A549 (cell line): ENCODE measurements at regions not wholly inside any gene's neighbourhood (a gene's known extent, or its start where the extent isn't known, plus 50 kb on each side); places are given as distances from the start of the nearest gene placed in this dataset.

Source experiments
- ATAC-seq, 2 experiments: fragments of 200-7000 bp in 1 of 2; fragments of >200 bp in 1 of 2; cut with Nextera tagmentation in 1 of 2; cut with Tn5 transposase in 1 of 2; 3 replicates each; pipeline versions ENCODE4 v1.8.0 to v1.9.1; 2018 to 2020; ENCODE audit warnings: mild to moderate bottlenecking in 1 of 2, moderate library complexity in 1 of 2
- CTCF ChIA-PET: fragments of 300-600 bp; sonication (Branson Sonifier 250); formaldehyde crosslinking; extraction: SDS; loops from one replicate; lab custom pipeline; 2021; ENCODE audit warnings: antibody characterized with exemption, inconsistent platforms; lab: Yijun Ruan, JAX
- POLR2A ChIA-PET: fragments of 350-600 bp; formaldehyde crosslinking; extraction: SDS; loops from one replicate; lab custom pipeline; 2021; ENCODE audit warnings: antibody characterized with exemption, inconsistent platforms; lab: Yijun Ruan, JAX
- DNase-seq, 2 experiments: peaks; one replicate each; pipeline versions ENCODE4 v3.0.0 to v3.0.0-alpha.2; 2011 to 2016; ENCODE audit warnings: low read depth in 1 of 2, low spot score in 1 of 2
- FAIRE-seq: peaks from 2 replicates; lab custom pipeline; 2011; peaks lifted over from hg19 to GRCh38; lab: Jason Lieb, UNC
- H3K27ac ChIP-seq, 2 experiments: fragments of >200 bp; sonication (Bioruptor Twin); formaldehyde crosslinking; 3 replicates each; pipeline ENCODE4 v1.5.1; 2016 to 2017
- H3K4me1 ChIP-seq: fragments of >200 bp; sonication (Bioruptor Twin); formaldehyde crosslinking; 3 replicates; pipeline ENCODE4 v1.6.1; 2016
- H3K4me2 ChIP-seq: fragments of >200 bp; sonication (Bioruptor Twin); formaldehyde crosslinking; 3 replicates; pipeline ENCODE4 v1.6.1; 2016
- H3K4me3 ChIP-seq: fragments of >200 bp; sonication (Bioruptor Twin); formaldehyde crosslinking; 3 replicates; pipeline ENCODE4 v1.5.1; 2016
- H3K9me3 ChIP-seq: fragments of >200 bp; sonication (Bioruptor Twin); formaldehyde crosslinking; 3 replicates; pipeline ENCODE4 v1.6.1; 2016
- CEBPB ChIP-seq, 2 experiments: fragments of >200 bp in 1 of 2; sonication (Bioruptor Twin) in 1 of 2; formaldehyde crosslinking in 1 of 2; IDR thresholded peaks; 2 replicates each; pipeline ENCODE4 v1.6.1; 2012 to 2016
- E2F6 ChIP-seq: IDR thresholded peaks from 2 replicates; pipeline ENCODE4 v1.6.1; 2012; ENCODE audit warnings: low read depth, borderline replicate concordance
- EHMT2 ChIP-seq: fragments of 200-600 bp; sonication (generic); IDR thresholded peaks from 2 replicates; pipeline ENCODE4 v1.6.1; 2016; ENCODE audit warnings: antibody characterized with exemption, low read depth, mild to moderate bottlenecking, moderate library complexity
- ESRRA ChIP-seq: fragments of 150-350 bp; IDR thresholded peaks from 2 replicates; pipeline ENCODE4 v1.6.1; 2014; ENCODE audit warnings: mild to moderate bottlenecking, low read length, borderline replicate concordance
- FOSB ChIP-seq: fragments of 250-450 bp; sonication (Bioruptor Pico); IDR thresholded peaks from 2 replicates; pipeline ENCODE4 v1.5.0; 2020; ENCODE audit warnings: mild to moderate bottlenecking, moderate library complexity
- FOSL2 ChIP-seq, 2 experiments: fragments of 450-650 bp in 1 of 2; fragments of >200 bp in 1 of 2; sonication (Bioruptor Twin) in 1 of 2; formaldehyde crosslinking; IDR thresholded peaks; 2 replicates each; pipeline versions ENCODE4 v1.5.0 to v1.6.1; 2016 to 2020; ENCODE audit warnings: mild to moderate bottlenecking in 1 of 2, moderate library complexity in 1 of 2
- GATA3 ChIP-seq: IDR thresholded peaks from 2 replicates; pipeline ENCODE4 v1.6.1; 2012; ENCODE audit warnings: borderline replicate concordance
- HDAC2 ChIP-seq: fragments of 200-600 bp; sonication (generic); IDR thresholded peaks from 2 replicates; pipeline ENCODE4 v1.6.1; 2016
- JUN ChIP-seq, 2 experiments: fragments of >200 bp; sonication (Bioruptor Twin); formaldehyde crosslinking; IDR thresholded peaks; 2 replicates in 1 of 2; 3 replicates in 1 of 2; pipeline ENCODE4 v1.6.1; 2016 to 2017
- KDM1A ChIP-seq: fragments of 200-600 bp; sonication (generic); IDR thresholded peaks from 2 replicates; pipeline ENCODE4 v1.6.1; 2016; ENCODE audit warnings: low read depth, mild to moderate bottlenecking
- MAFK ChIP-seq: fragments of 450-650 bp; IDR thresholded peaks from 2 replicates; pipeline ENCODE4 v1.6.1; 2014; ENCODE audit not compliant: partially characterized antibody
- MAX ChIP-seq: IDR thresholded peaks from 2 replicates; pipeline ENCODE4 v1.6.1; 2012
- MAZ ChIP-seq: fragments of 150-350 bp; IDR thresholded peaks from 2 replicates; pipeline ENCODE4 v1.6.1; 2014; ENCODE audit warnings: antibody characterized with exemption, low read depth, low read length, borderline replicate concordance
- NR3C1 ChIP-seq: fragments of >200 bp; sonication (Bioruptor Twin); formaldehyde crosslinking; IDR thresholded peaks from 3 replicates; pipeline ENCODE4 v1.6.1; 2017
- PHF8 ChIP-seq: fragments of 200-600 bp; sonication (generic); IDR thresholded peaks from 2 replicates; pipeline ENCODE4 v1.6.1; 2016; ENCODE audit warnings: low read depth, mild to moderate bottlenecking, antibody characterized with exemption, moderate library complexity, borderline replicate concordance
- RAD21 ChIP-seq, 2 experiments: fragments of >200 bp in 1 of 2; sonication (Bioruptor Twin) in 1 of 2; formaldehyde crosslinking in 1 of 2; IDR thresholded peaks in 1 of 2; conservative IDR thresholded peaks in 1 of 2; 2 replicates in 1 of 2; 3 replicates in 1 of 2; pipeline ENCODE4 v1.6.1; 2012 to 2018; ENCODE audit warnings: inconsistent platforms in 1 of 2
- RARB ChIP-seq: fragments of 250-450 bp; sonication (Bioruptor Pico); IDR thresholded peaks from 2 replicates; pipeline ENCODE4 v1.8.0; 2021; ENCODE audit warnings: mild to moderate bottlenecking, moderate library complexity
- RNF2 ChIP-seq: fragments of 200-600 bp; sonication (generic); IDR thresholded peaks from 2 replicates; pipeline ENCODE4 v1.6.1; 2016; ENCODE audit warnings: low read depth, mild to moderate bottlenecking, antibody characterized with exemption, moderate library complexity, borderline replicate concordance
- TFCP2L1 ChIP-seq: fragments of 250-450 bp; sonication (Bioruptor Pico); IDR thresholded peaks from 2 replicates; pipeline ENCODE4 v1.5.0; 2021; ENCODE audit warnings: mild to moderate bottlenecking
- TP53 ChIP-seq: fragments of 250-450 bp; sonication (Bioruptor Pico); IDR thresholded peaks from 2 replicates; pipeline ENCODE4 v1.5.0; 2021; ENCODE audit warnings: mild to moderate bottlenecking, moderate library complexity
- ZNF302 ChIP-seq: fragments of 250-450 bp; sonication (Bioruptor Pico); IDR thresholded peaks from 2 replicates; pipeline ENCODE4 v1.9.0; 2021; ENCODE audit warnings: inconsistent platforms, mild to moderate bottlenecking, moderate library complexity
- ZSCAN20 ChIP-seq: fragments of 250-450 bp; sonication (Bioruptor Pico); IDR thresholded peaks from 2 replicates; pipeline ENCODE4 v1.8.0; 2022; ENCODE audit warnings: mild to moderate bottlenecking, moderate library complexity
- WGBS: methylation state at CpG from one replicate; pipeline ENCODE4 v1.1.6; 2017; ENCODE audit errors: missing lambda C conversion rate; 5-methylcytosine and 5-hydroxymethylcytosine counted together
- TF ChIP-seq, protein P1 (sequence below): fragments of 200-600 bp; sonication (generic); IDR thresholded peaks from 2 replicates; pipeline ENCODE4 v1.6.1; 2016; ENCODE audit warnings: antibody characterized with exemption, mild to moderate bottlenecking, moderate library complexity
- TF ChIP-seq, protein P2 (sequence below): fragments of >200 bp; sonication (Bioruptor Twin); formaldehyde crosslinking; IDR thresholded peaks from 3 replicates; pipeline ENCODE4 v1.5.1; 2016
- TF ChIP-seq, protein P3 (sequence below): IDR thresholded peaks from 2 replicates; pipeline ENCODE4 v1.6.1; 2012
- TF ChIP-seq, protein P4 (sequence below): fragments of 450-650 bp; IDR thresholded peaks from 2 replicates; pipeline ENCODE4 v1.6.1; 2014; ENCODE audit warnings: antibody characterized with exemption

DNA sequence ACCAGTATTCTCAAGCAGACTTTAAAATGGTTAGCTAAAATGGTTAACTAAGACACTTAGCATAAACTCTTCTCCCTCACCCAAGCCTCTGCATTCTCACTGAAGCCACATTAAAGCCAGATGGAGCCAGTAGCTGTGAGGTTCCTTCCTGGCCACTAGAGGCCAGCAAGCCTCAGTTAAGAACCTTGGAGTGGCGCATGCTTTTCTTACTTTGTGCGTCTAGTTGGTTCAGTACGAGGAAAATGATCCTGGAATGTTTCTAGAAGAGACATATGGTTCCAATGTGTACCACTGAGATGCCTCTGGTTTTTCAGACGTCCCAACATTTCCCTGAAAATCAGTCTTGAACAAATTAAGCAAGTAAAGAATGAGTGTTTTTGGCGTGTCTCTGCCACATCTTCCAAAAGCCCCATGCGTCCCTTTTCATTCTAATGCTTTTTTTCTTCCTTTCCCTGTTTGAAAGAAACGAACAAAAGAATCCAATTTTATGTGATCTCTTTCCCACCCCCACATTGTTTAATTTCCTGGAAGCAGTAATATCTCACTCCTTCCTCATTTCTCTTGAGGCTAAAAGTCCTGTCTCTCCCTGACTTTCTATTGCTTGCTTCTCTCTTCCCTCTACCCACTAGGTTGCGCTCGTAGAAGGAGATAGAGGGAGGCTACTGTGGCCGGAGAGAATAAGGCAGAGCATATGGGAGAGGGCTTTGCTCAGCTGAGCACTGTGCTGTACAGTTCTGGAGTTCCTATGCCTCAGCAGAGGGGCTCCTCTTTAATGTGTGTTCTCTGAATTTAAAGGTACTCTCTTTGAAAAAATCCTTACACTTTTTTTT, 82.9 kb upstream of the TAB3 start (continued):
- TF ChIP-seq MAX, result peak; percentile 80
- no peak for TF ChIP-seq ZNF302 (CRISPR knock-in tag)
- TF ChIP-seq MAFK, result no peak

DNA sequence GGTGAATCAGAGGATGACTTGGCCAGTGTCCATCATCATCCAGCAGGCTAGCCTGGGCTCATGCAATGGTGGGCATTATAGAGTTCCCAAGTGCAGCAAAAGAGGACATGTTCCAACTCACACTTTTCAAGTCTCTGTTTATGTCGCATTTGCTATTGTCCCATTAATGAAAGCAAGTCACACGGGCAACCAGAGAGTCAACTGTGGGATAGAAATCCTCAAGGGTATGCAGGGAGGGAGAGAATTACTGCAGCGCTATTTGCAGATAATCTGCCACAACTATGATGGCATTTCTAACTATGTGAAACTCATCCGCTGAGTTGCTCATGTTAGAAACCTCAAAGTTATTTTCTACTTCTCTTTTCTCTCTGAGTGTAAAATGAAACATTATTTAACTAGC, 78.5 kb upstream of the TAB3 start:
- no peaks in the 10 kb centered on the region for H3K9me3 ChIP-seq
- WGBS, result 57% methylated on average over 4 of the region's 4 CpGs
- no peak for FAIRE-seq
- DNase-seq, result no peak
- ChIA-PET POLR2A (no interaction called here), CTCF (no interaction called here)
- no peak overlapping the region for H3K27ac ChIP-seq
- H3K4me2 ChIP-seq, result no peak overlapping the region
- H3K4me3 ChIP-seq, result no peak overlapping the region
- TF ChIP-seq RARB (no peak), PHF8 (no peak), EHMT2 (no peak), FOSB (CRISPR knock-in tag) (no peak), TP53 (CRISPR knock-in tag) (no peak), RAD21 (conservative IDR thresholded peaks at IDR 0.05 in 1 of 2, IDR thresholded peaks at IDR 0.05 in 1 of 2) (no peak), HDAC2 (no peak), ESRRA (no peak), RNF2 (no peak), ZNF302 (CRISPR knock-in tag) (no peak), NR3C1 (no peak)
- TF ChIP-seq, protein P1, sequence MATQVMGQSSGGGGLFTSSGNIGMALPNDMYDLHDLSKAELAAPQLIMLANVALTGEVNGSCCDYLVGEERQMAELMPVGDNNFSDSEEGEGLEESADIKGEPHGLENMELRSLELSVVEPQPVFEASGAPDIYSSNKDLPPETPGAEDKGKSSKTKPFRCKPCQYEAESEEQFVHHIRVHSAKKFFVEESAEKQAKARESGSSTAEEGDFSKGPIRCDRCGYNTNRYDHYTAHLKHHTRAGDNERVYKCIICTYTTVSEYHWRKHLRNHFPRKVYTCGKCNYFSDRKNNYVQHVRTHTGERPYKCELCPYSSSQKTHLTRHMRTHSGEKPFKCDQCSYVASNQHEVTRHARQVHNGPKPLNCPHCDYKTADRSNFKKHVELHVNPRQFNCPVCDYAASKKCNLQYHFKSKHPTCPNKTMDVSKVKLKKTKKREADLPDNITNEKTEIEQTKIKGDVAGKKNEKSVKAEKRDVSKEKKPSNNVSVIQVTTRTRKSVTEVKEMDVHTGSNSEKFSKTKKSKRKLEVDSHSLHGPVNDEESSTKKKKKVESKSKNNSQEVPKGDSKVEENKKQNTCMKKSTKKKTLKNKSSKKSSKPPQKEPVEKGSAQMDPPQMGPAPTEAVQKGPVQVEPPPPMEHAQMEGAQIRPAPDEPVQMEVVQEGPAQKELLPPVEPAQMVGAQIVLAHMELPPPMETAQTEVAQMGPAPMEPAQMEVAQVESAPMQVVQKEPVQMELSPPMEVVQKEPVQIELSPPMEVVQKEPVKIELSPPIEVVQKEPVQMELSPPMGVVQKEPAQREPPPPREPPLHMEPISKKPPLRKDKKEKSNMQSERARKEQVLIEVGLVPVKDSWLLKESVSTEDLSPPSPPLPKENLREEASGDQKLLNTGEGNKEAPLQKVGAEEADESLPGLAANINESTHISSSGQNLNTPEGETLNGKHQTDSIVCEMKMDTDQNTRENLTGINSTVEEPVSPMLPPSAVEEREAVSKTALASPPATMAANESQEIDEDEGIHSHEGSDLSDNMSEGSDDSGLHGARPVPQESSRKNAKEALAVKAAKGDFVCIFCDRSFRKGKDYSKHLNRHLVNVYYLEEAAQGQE, result no peak
- no peak for ATAC-seq
- H3K4me1 ChIP-seq, result no peaks in the 10 kb centered on the region

DNA sequence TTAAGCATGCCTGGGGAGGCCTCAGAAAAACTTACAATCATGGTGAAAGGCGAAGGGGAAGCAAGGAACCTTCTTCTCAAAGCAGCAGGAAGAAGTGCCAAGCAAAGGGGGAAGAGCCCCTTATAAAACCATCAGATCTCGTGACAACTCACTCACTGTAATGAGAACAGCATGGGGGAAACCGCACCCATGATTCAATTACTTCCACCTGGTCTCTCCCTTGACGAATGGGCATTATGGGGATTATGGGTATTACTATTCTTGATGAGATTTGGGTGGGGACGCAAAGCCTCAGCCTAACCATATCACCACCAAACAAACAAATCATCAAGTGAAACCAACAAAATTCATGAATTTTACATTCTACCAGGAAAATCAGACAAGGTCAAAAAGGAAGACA, 76.7 kb upstream of the TAB3 start:
- Histone ChIP-seq H3K9me3 (no peaks in the 10 kb centered on the region), H3K4me3 (no peak overlapping the region), H3K4me2 (no peak overlapping the region), H3K4me1 (no peaks in the 10 kb centered on the region), H3K27ac (no peak overlapping the region)
- POLR2A ChIA-PET, result no interaction called here
- WGBS, result 37% methylated on average over 5 of the region's 5 CpGs
- no peak for DNase-seq
- CTCF ChIA-PET, result no interaction called here
- peak; percentile 54 for FAIRE-seq
- no peak for ATAC-seq
- TF ChIP-seq MAX, result no peak
- TF ChIP-seq JUN (IDR thresholded peaks at IDR 0.05), result no peak
- no peak for TF ChIP-seq MAZ
- no peak for TF ChIP-seq FOSL2 (IDR thresholded peaks at IDR 0.05)
- no peak for TF ChIP-seq FOSL2 (CRISPR knock-in tag; IDR thresholded peaks at IDR 0.05)
- TF ChIP-seq FOSB (CRISPR knock-in tag), result no peak
- no peak for TF ChIP-seq GATA3
- TF ChIP-seq E2F6, result no peak
- no peak for TF ChIP-seq CEBPB (IDR thresholded peaks at IDR 0.05)
- TF ChIP-seq, protein P2, sequence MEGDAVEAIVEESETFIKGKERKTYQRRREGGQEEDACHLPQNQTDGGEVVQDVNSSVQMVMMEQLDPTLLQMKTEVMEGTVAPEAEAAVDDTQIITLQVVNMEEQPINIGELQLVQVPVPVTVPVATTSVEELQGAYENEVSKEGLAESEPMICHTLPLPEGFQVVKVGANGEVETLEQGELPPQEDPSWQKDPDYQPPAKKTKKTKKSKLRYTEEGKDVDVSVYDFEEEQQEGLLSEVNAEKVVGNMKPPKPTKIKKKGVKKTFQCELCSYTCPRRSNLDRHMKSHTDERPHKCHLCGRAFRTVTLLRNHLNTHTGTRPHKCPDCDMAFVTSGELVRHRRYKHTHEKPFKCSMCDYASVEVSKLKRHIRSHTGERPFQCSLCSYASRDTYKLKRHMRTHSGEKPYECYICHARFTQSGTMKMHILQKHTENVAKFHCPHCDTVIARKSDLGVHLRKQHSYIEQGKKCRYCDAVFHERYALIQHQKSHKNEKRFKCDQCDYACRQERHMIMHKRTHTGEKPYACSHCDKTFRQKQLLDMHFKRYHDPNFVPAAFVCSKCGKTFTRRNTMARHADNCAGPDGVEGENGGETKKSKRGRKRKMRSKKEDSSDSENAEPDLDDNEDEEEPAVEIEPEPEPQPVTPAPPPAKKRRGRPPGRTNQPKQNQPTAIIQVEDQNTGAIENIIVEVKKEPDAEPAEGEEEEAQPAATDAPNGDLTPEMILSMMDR, result no peak
- TF ChIP-seq ZSCAN20 (CRISPR knock-in tag), result no peak
- TF ChIP-seq, protein P3, sequence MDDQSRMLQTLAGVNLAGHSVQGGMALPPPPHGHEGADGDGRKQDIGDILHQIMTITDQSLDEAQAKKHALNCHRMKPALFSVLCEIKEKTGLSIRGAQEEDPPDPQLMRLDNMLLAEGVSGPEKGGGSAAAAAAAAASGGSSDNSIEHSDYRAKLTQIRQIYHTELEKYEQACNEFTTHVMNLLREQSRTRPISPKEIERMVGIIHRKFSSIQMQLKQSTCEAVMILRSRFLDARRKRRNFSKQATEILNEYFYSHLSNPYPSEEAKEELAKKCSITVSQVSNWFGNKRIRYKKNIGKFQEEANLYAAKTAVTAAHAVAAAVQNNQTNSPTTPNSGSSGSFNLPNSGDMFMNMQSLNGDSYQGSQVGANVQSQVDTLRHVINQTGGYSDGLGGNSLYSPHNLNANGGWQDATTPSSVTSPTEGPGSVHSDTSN, result no peak
- TF ChIP-seq, protein P4, sequence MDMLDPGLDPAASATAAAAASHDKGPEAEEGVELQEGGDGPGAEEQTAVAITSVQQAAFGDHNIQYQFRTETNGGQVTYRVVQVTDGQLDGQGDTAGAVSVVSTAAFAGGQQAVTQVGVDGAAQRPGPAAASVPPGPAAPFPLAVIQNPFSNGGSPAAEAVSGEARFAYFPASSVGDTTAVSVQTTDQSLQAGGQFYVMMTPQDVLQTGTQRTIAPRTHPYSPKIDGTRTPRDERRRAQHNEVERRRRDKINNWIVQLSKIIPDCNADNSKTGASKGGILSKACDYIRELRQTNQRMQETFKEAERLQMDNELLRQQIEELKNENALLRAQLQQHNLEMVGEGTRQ, result no peak
- TF ChIP-seq RAD21 (conservative IDR thresholded peaks at IDR 0.05 in 1 of 2, IDR thresholded peaks at IDR 0.05 in 1 of 2), result no peak
- no peak for TF ChIP-seq KDM1A
- TF ChIP-seq TFCP2L1 (CRISPR knock-in tag), result no peak
- no peak for TF ChIP-seq ZNF302 (CRISPR knock-in tag)
